HG03354 (cell line): ENCODE measurements at regions not wholly inside any gene's neighbourhood (a gene's known extent, or its start where the extent isn't known, plus 50 kb on each side); places are given as distances from the start of the nearest gene placed in this dataset.

ENCODE experiments used
- ATAC-seq: cut with Tn5 transposase; IDR thresholded peaks from one replicate; pipeline ENCODE4 v1.9.1; 2021; ENCODE audit warnings: mild to moderate bottlenecking; ENCODE audit not compliant: unreplicated experiment, poor library complexity, severe bottlenecking

- ATAC-seq: no peak
Observed at GRCh38 chr6:56865081-56865875, 89.6 kb upstream of the BEND6 start.

- ATAC-seq: no peak
Observed at GRCh38 chr6:56864171-56864616, 90.7 kb upstream of the BEND6 start.

GRCh38 chr6:56863366-56863765 lies 91.5 kb upstream of the BEND6 start:
- no peak for ATAC-seq

- ATAC-seq: peak; percentile 63
Observed at GRCh38 chr6:56862415-56863175, 92.3 kb upstream of the BEND6 start.

GRCh38 chr6:56860475-56860874 lies 94.4 kb upstream of the BEND6 start:
- ATAC-seq: no peak

GRCh38 chr6:56856036-56856580 lies 98.8 kb upstream of the BEND6 start:
- no peak for ATAC-seq

GRCh38 chr6:56854086-56854485 lies 100.8 kb upstream of the BEND6 start:
- ATAC-seq: no peak

GRCh38 chr6:56853541-56853940 lies 101.4 kb upstream of the BEND6 start:
- ATAC-seq: no peak

GRCh38 chr6:56852260-56853010 lies 102.5 kb upstream of the BEND6 start:
- ATAC-seq: peak; percentile 35

- ATAC-seq: peak; percentile 96
Observed at GRCh38 chr6:56851541-56852259, 103.2 kb upstream of the BEND6 start.

- peak; percentile 2 for ATAC-seq
Observed at GRCh38 chr6:56851074-56851473, 103.8 kb upstream of the BEND6 start.

GRCh38 chr6:56850626-56851025 lies 104.3 kb upstream of the BEND6 start:
- no peak for ATAC-seq

GRCh38 chr6:56849896-56850295 lies 105.0 kb upstream of the BEND6 start:
- ATAC-seq: no peak

GRCh38 chr6:56848105-56848504 lies 106.8 kb upstream of the BEND6 start:
- no peak for ATAC-seq

GRCh38 chr6:56845032-56845431 lies 109.9 kb upstream of the BEND6 start:
- no peak for ATAC-seq

- ATAC-seq: peak; percentile 87
Observed at GRCh38 chr6:56843476-56844349, 111.2 kb upstream of the BEND6 start.

GRCh38 chr6:56842686-56843475 lies 112.0 kb upstream of the BEND6 start:
- peak; percentile 23 for ATAC-seq

GRCh38 chr6:56841751-56842150 lies 113.2 kb upstream of the BEND6 start:
- ATAC-seq: no peak
